ENCODE measurements at regions not wholly inside any gene's neighbourhood (a gene's known extent, or its start where the extent isn't known, plus 50 kb on each side); places are given as distances from the start of the nearest gene placed in this dataset.

DNA sequence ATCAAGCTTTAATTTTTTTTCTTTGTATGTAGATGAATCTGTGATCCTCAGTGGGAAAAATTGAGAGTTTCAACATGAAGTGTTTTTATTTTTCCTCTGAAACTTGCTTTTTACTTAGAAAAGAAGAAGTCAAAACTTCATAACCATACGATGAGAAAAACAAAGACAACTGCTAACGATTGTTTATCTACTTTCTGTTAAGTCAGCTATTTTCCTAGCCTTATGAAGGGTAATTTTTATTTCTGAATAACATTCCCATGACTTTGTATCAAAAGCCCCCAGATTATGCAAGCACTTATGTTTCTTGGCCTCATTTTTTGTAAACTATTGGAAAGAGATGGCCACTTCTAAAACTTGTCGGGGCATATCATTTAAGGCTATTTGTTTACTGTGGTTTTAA is 645.1 kb upstream of the PRKX start:
- ChIA-PET POLR2A (no interaction called here), RAD21 (ENCODE audit: unreplicated experiment) (no interaction called here), CTCF (no interaction called here), SMC1A (ENCODE audit: uncharacterized antibody, unreplicated experiment) (no interaction called here)
- Histone ChIP-seq H3K4me1 (ENCODE audit: control insufficient read depth, insufficient read depth, low read length) (no peaks in the 10 kb centered on the region), H3K9me3 (replicated peaks; ENCODE audit: control insufficient read depth, insufficient read depth, low read length) (no peaks in the 10 kb centered on the region), H3K4me3 (no peak overlapping the region), H3K27ac (ENCODE audit: control insufficient read depth, insufficient read depth) (no peak overlapping the region), H2AFZ (ENCODE audit: control insufficient read depth, low read depth, low read length) (no peak overlapping the region), H3K36me3 (ENCODE audit: control insufficient read depth in 2 of 2, insufficient read depth in 2 of 2, low read length in 1 of 2) (no peaks in the 10 kb centered on the region), H4K20me1 (ENCODE audit: control insufficient read depth, insufficient read depth) (no peaks in the 10 kb centered on the region), H3K27me3 (replicated peaks in 1 of 2; ENCODE audit: control insufficient read depth in 2 of 2, insufficient read depth in 2 of 2, low read length in 1 of 2) (no peaks in the 10 kb centered on the region), H3K9ac (ENCODE audit: control insufficient read depth, insufficient read depth, low read length) (no peak overlapping the region), H3K4me2 (ENCODE audit: control insufficient read depth, insufficient read depth) (no peak overlapping the region), H3K79me2 (ENCODE audit: control insufficient read depth, insufficient read depth, low read length) (no peaks in the 10 kb centered on the region)
- in situ Hi-C loops (cut with MboI), result no loop called here
- FAIRE-seq (no peak), DNase-seq (ENCODE audit: low read depth, low spot score) (no peak), ATAC-seq (no peak)
- no TSS peak for BruUV-seq (replicated peaks)
- TF ChIP-seq JUNB (IDR thresholded peaks at IDR 0.05) (no peak), TAF1 (IDR thresholded peaks at IDR 0.05; ENCODE audit: borderline replicate concordance, low read depth, low read length) (no peak), ESRRA (IDR thresholded peaks at IDR 0.05; ENCODE audit: low read length) (no peak), HDAC2 (IDR thresholded peaks at IDR 0.05) (no peak), KAT2A (conservative IDR thresholded peaks at IDR 0.05; ENCODE audit: control insufficient read depth, low read depth, low read length) (no peak), ZNF274 (IDR thresholded peaks at IDR 0.05; ENCODE audit: insufficient read depth, insufficient read length) (no peak), ZNF687 (IDR thresholded peaks at IDR 0.05) (no peak), EZH2 (IDR thresholded peaks at IDR 0.05; ENCODE audit: borderline replicate concordance, control insufficient read depth, low read depth, low read length) (no peak), MYC (IDR thresholded peaks at IDR 0.05; ENCODE audit: insufficient read depth, insufficient read length, insufficient replicate concordance, low read length, severe bottlenecking) (no peak), BRCA1 (IDR thresholded peaks at IDR 0.05; ENCODE audit: low read depth, low read length) (no peak), SREBF2 (IDR thresholded peaks at IDR 0.05; ENCODE audit: low read length) (no peak), MEF2A (IDR thresholded peaks at IDR 0.05; ENCODE audit: insufficient read depth, low read depth, low read length) (no peak), BHLHE40 (IDR thresholded peaks at IDR 0.05; ENCODE audit: borderline replicate concordance in 1 of 2, low read depth in 2 of 2, low read length in 1 of 2) (no peak), STAT1 (conservative IDR thresholded peaks at IDR 0.05) (no peak), CEBPB (IDR thresholded peaks at IDR 0.05; ENCODE audit: borderline replicate concordance in 1 of 2, low read depth in 2 of 2, low read length in 2 of 2) (no peak)
- intact Hi-C loops (cut with micrococcal nuclease; ENCODE audit: unreplicated experiment), result no loop called here
- 17% methylated on average over 3 of the region's 3 CpGs for WGBS (ENCODE audit: insufficient coverage, insufficient replicate concordance, low lambda C conversion rate, missing lambda C conversion rate)

All from GM12878 (cell line).